GM18867 (cell line): ENCODE measurements at regions not wholly inside any gene's neighbourhood (a gene's known extent, or its start where the extent isn't known, plus 50 kb on each side); places are given as distances from the start of the nearest gene placed in this dataset.

Experiments
- ATAC-seq: cut with Tn5 transposase; IDR thresholded peaks from one replicate; pipeline ENCODE4 v1.9.1; 2021; ENCODE audit warnings: mild to moderate bottlenecking, moderate library complexity; ENCODE audit not compliant: unreplicated experiment

DNA sequence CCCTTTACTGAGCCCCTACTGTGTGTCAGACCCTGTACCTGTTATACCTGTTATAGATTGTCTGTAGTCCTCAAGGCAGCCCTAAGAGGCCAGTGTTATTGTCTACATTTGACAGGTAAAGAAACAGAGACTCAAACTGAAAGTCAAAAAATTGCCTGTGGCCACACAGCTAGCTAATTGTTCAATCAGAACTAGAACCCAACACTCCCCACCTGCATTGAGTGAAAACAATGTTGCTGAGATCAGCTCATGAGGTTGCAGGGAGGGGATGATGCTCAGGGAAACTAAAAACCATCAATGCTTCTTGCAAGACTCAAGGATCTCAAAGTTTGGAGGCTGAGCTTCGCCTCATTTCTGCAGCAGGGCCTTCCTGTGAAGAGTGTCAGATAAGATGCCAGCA, 109.5 kb upstream of the LMO4 start:
- ATAC-seq: no peak

DNA sequence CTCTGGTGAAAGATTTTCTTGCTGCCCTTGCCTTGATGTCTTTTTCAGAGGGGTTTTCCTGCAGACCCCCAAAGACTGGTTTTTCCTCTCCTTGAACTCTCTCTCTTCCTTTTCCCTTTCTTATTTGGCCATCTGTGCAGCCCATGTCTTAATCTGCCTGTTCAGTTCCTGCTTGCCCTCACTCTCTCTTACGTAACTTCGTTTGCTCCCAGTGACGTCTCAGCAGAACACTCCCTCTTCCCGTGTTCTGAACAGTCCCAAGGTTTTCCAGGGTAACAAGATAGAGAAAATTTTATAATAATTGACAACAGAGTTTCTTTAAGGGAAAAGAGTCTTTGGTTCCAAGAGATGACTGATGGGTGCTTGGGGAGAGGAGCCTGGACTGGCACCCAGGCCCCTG, 109.1 kb upstream of the LMO4 start:
- ATAC-seq: no peak

DNA sequence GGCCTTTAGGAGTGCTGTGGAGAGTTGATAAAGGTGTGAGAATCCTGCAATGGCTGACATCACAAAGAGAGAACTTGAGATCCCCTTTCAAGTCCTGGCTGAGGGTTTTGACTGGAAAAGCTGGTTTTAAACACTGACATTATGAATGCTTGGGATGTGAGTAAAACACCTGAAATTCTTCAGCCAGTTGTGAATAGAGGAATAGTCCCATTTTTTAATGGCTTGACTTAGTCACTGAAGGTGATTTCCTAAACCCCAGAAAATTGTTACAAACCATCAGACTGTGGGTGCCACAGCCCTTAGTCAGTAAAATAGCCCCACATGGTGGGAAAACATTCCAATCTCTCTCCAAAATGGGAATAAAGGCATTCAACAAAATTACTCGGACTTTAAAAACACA, 107.7 kb upstream of the LMO4 start:
- no peak for ATAC-seq

DNA sequence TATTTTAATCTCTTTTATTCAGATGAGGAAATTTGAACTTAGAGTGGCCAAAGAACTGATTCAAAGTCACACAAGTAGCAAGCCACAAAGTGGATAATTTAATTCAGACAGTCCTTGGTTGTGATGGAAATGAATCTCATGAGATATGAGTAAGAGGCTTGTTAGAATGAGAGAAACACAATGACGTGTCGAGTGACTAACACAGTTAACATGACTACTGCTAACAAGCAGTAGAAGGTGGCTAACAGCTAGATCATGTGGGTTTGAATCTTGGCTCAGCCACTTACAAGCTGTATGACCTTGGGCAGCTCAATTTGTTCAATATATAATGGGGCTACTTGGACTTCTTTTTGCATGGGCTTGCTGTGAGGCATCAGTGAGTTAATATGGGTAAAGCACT, 104.5 kb upstream of the LMO4 start:
- no peak for ATAC-seq

DNA sequence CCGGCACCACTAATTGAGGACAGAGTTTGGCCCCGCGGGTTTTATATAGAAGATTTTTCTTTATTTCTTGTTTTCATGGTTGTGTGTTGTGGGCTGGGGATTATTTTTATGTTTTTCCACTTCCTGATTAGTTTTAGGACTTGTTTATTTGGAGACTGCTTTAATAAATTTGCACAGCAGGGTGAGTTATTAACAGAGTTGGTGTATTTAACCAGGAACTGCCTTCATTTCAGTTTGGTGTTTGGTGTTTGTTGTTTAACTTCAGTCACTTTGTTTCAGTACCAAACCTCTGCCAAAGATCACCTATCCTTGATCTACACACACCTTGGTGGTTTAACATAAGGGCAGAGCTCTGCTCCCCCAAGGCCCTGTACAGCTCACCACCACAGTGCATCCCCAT, 103.5 kb upstream of the LMO4 start:
- no peak for ATAC-seq

DNA sequence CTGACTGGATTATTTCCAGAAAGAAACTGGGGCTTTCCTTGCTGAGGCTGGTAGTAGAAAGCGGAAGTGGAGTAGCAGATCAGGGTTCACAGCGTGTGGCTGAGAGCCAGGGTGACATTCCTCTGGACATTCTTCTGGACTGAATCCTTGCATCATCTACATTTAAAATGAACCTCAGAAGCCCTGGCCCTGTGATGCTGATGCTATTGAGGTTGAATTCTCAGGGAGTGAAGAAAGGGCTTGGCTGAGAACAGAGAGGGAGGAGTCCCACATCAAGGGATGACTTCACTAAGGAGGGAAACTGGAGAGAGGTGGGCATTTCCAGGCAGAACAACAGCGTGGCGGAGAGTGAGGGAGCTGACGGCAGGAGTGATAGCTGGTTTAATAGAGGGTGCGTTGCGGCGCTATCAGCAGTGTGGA, 102.3 kb upstream of the LMO4 start:
- ATAC-seq: peak; percentile 31

DNA sequence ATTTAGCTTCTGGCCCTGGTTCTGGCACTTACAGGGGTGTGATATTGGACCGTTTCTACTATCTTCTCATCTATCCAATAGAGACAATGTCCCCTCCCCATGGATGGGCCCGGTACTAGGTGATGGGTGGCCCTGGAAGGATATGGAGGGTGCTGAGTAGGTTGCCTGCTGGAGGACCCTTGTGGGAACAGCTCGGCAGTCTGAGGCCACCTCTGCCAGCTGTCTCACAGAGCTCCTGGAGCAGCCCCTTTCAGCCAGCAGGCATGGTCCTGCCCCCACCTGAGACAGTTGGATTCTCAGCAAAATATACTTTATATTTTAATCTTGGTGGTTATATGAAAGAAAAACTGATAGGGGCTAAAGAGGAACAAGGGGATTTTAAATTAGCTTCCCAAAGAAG, 101.0 kb upstream of the LMO4 start:
- no peak for ATAC-seq

DNA sequence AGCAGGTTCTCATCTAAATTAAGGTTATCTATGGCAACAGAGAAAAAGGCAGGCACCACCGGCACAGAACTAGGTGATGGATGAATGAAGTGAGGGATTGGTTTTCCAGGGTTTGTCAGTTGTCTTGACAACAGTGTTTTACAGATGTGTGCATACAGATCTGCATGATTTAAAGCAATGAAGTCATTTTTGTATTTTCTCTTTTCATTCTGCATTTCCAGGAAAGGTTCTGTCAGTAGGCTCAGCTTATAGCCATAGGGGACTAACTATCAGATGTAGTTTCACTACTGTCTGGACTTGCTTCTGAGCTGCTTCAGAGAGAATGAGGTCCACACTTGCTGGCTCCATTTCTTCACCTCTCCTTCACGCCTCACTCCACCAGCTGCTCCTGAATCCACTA, 98.2 kb upstream of the LMO4 start:
- ATAC-seq: no peak

DNA sequence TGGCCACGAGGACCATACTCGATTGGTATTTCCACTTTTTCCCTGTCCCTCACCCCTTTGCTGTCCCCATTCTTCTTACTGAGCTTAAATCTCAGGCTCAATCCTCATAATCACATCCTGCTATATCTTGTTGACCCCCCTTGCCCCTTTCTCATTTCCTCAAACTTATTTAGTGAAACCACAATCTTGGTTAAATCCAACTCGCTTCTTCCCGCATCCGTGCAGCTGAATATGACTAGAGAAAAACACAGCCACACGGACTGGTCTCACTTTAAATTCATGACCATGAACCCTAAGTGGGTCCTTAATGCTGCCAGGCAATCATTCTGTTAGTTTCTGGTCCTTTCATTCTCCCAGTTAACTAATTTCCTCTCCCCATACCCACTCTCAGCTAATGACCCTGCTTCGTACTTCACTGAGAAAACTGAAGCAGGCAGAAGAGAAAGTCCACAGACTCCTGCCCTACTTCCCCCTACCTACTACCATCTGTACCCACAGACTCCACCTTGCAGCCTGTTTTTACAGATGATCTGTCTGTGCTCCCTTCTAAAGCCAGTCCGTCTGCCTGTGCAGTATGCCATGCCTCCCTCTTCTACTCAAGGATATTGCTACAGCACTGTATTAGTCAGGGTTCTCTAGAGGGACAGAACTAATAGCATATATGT, 96.8 kb upstream of the LMO4 start:
- no peak for ATAC-seq

DNA sequence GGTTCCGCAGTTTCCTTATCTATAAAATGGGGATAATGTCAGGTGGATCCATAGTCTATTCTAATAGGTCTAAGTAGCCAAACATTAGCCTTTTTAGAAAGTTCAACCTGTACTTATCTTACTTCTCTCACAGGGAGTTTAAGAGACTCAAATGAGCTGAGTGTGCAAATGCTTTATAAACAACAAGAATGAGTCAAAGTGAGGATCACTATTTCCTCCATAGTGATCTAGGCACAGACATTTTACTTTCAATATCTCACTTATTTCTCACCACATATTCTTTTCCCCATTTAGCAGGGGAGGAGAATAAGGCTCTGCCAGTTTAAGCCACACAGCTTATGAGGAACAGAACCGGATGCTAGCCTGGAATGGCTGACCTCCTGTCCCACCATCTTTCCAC, 92.1 kb upstream of the LMO4 start:
- no peak for ATAC-seq

DNA sequence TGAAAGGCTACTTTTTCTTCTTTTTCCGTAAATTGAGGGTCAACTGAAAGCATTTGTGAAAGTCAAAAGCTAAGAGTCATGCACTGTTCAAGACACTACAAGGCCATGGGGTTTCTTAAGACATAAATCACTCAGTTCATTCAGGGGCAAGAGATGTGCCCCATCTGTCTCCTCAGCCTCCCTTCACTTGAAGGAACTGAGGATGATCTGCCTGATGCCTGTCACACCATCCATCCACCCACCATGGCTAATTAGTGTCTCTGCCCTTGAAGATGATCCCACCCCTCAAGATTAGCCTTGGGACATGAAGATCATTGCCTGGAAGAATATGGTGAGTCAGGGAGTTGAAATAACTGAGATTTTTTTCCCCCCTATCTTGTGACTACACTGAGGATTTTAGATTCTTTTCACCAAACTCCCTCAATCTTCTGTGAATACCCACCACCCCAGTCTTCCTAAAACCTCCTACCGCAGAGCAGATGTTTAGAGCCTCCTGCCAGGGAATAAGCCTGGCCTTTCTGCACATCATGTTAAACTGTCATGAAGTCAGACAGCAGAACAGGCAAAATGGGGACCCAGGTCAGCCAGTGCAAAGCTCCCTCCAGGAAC, 88.6 kb upstream of the LMO4 start:
- no peak for ATAC-seq

DNA sequence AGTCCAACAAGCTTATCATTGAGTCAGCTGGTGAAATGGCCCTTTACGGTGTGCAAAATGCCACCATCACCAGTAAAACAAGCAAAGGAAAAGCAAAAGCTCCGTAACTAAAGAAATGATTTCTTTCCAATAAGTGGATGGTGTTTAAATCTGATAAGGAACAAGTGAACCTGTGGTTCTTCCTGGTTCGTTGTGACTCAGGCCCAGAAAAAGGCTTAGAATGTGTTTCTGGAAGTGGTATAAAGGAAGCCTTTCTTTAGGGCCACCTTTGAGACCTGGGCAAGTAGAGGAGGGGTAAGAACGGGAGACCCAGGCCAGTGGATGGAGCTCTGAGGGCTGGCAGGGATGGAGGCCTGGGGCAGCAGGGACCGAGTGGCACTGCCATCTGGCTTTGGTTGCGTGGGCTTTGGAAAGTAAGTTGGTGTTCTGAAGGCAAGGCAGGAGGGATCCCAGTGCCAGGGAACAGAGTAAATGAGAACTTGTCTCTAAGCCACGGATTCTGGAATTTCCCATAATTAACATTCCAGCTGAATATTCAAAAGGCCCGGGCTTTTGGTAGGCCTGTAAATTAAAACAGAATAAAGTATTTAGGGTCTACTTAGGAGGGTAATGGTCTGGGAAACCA, 87.9 kb upstream of the LMO4 start:
- no peak for ATAC-seq

DNA sequence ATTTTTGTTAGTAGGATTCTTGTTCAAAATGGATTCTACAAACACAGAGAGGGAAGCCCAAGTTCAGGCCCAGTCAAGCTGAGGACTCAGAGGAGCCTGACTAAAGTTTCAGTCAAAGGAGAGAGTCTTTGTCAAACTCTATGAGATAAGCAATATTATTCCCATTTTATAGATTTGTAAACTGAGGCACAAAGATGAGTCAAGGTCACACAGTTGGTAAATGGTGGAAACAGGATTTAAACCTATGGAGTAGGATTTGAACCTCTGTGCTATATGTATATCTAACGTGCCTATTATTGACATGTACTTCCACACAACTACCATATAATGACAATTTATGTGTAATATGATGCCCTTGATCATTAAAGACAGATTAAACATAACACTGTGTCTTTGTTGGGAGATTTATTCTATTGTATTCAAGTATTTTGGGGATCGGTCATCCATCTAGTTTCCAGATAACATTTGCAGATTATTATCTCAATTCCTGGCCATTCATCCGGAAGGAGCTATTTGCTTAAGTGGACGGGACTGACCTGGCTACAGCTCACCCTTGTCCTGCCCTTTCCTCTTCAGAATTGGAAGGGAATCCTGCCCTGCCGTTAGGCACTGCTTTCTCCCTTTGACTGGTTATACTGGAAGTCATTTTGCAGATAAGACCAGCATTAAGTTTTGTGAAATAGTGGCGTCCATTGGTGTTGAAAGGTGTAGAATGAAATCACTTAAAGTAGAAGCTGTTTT, 86.1 kb upstream of the LMO4 start:
- no peak for ATAC-seq

DNA sequence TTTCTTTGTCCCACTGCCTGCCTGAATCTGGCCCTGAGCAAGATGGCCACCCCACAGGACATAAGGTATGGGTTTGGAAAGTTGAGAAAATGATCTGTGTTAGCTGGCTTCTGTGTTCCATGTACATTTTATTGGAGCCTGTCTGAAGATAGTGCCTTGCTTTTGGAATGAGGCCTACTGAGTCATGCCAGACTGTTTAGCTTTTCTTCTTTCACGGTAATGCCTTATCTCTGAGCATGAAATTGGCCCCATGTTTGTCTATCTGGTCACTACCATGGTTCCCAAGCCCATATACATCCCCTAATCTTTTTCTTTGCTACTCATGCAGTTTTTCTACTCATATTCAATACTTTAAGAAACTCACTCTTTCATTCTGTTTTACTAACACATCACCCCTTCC, 85.1 kb upstream of the LMO4 start:
- no peak for ATAC-seq

DNA sequence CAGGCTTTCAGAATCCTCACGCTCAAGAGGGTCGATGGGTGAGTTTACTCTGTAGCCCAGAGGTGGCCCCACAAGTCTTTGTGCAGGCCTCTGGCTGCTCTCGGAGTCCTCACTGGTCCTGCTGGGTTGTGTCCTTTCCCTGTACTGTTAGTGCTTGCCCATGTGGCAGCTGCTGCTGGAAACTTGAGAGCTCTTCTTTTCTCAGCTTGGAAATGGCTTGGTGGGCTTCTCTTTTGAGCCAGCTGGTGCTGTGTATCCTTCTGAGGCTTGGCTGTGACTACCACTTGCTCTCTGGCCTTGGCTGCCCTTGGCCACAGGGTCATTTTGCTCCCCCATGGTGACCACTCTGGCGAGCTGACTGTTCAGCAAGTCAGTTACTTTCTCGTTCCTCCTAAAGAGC, 82.2 kb upstream of the LMO4 start:
- no peak for ATAC-seq

DNA sequence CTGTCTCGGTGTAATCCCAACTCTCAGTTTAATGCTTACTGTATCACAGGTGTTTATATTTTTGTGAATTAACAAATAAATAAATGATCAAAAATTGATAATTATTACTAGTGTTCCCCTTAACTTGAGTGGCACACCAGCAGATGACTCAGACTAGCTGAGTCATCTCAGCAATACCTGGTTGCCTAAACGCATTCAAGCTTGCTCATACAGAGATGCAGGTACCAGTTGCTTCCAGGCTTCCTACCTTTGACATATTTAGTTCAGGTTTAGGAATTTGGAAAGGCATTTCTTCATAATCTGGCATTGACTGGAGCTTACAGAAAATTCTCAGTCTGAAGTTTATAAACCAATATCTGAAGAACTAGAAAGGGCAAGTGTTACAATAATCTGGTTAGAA, 78.9 kb upstream of the LMO4 start:
- ATAC-seq: no peak

DNA sequence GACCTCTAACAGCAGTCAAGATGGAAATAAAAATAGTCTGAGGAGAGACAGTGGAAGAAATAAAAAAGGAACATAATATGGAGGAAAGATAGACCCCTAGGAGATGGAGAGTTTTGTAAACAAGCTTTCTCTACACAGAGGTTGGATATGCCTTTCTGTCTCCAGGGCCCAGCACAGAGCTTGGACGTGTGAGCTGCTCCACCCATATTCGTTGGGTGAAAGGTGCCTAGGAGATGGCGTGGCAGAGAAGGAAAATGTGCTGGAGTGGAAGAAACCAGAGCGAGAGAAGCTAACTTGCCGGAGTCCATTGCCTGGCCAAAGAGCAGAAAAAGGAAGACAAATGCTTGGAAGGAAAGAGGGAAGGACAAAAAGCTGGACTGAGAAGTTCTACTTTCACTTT, 78.3 kb upstream of the LMO4 start:
- ATAC-seq: no peak

DNA sequence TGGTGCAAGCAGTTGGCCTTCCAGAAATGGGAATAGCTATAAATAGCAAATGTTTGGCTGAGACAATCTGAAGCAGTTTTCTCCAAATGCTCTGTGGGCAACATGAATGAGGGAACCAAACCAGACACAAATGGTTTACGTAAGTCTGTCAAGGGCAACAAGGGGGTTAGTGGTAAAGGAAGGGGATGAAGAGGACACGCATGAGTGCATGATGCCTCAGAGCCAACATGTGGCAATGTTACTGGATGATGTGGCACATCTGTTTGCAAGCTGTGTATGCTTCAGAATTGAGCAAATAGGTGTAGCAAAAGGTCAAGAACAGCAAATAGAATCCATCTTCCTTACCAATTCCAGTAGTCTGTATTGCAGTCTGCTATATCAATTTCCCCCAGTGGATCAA, 76.3 kb upstream of the LMO4 start:
- no peak for ATAC-seq

DNA sequence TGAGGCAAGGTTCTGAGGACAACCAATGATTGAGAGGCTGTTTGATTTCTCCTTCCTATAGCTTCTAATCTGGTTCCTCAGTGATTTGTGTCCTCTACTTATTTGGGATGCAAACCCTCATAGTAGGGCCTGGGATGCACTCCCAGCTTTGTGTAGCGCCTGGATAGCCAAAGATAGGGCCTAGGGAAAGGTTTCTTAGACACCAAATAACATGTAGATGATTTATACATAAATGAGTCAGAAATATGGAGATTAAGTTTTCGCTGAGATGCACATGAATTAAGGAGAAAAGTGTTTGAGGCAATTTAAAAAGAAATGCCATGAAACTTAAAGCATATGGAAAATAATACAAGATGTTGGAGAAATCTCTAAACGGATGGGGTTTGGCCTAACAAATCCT, 66.0 kb upstream of the LMO4 start:
- no peak for ATAC-seq

DNA sequence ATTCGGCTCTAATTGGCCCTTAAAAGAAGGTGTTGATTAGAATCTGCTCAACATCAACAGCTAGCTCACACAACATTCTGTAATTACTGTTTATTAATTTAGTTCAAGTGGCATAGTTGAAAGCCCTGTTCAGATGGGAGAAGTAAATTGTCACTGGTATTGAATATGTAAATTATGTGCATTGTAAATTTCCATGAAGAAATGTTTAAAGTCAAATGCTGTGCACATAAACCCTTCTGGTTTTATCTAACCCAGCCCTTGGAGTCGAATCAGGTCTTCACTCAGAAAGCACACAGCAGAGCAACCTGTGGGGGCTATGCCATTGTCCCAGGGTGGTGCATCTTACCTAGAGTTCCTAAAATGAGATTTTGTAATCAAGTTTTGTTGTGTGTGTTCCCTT, 65.4 kb upstream of the LMO4 start:
- no peak for ATAC-seq

DNA sequence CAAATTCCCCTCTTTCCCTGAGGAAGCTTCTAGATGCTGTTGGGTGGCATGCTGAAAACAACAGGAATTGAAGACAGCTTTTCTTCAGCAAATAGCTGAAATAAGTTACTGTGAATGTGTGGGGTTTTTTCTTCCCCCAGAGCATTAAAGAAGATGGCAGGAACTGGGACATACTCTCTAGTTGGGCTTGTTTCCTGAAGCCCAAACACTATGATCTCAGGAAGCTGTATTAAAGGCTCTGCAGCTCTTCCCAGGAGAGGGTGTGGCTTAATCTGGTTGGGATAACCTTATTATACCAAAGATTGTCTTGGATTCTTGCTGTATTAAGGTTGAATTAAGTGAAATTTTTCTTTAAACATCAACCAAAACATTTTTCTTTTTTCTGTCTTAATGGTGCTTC, 64.9 kb upstream of the LMO4 start:
- no peak for ATAC-seq

DNA sequence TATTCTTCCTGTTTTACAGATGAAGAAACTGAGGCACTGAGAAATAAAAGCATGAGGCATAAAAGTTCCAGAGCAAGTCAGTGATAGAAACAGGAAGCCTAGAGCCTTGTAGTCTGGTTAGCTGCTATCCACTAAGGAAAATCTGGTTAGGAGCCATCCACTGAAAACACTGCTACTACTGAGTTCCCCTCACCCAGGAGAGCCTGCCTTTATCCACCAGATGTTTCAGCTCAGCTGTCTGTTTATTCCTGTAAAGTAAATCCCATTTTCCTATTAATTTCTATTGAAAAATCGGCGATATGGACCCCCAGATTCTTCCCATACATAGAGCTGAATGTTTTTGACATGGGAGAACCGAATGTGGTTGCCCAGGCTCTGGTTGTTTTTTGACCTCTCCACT, 63.7 kb upstream of the LMO4 start:
- no peak for ATAC-seq
